ENCODE measurements at regions not wholly inside any gene's neighbourhood (a gene's known extent, or its start where the extent isn't known, plus 50 kb on each side); places are given as distances from the start of the nearest gene placed in this dataset.
"Not testable (repeated sequence)": the region's sequence is repeated elsewhere in the genome, so short reads cannot be mapped to it uniquely, and the experiment has no call there.

GRCh38 chr13:58620176-58620575, 988.6 kb downstream of the PCDH17 start:
- no peak for DNase-seq (ENCODE audit: low read depth)

DNA sequence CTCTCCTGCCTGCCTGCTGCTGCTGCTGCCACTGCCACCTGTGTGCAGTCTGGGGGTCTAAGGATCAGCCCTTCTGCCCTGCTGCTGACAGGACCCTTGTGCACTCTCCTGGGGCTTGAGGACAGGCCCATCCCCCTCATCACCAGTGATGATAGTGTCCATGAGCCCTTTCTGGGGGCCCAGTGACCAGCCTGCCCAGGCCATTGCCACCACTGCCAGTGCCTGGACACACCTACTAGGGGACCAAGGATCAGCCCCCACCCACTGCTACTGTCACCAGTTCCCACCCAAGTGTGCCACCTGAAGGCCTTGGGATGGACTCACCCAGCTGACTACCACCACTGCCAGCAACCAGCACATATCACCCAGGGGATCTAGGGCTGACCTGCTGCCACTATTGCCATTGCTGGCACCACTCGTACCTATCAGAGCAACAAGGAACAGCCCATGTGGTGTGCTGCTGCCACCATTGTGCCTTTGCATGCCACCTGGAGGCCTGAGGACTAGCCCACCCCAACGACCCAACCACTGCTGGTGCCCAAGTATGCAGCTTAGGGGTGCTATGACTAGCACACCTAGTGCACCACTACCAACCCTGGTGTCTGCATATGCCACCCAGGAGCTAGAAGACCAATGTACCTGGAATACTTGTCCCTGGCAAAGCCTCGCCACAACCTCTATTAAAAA, 994.3 kb downstream of the PCDH17 start:
- DNase-seq (ENCODE audit: low read depth) = no peak

DNA sequence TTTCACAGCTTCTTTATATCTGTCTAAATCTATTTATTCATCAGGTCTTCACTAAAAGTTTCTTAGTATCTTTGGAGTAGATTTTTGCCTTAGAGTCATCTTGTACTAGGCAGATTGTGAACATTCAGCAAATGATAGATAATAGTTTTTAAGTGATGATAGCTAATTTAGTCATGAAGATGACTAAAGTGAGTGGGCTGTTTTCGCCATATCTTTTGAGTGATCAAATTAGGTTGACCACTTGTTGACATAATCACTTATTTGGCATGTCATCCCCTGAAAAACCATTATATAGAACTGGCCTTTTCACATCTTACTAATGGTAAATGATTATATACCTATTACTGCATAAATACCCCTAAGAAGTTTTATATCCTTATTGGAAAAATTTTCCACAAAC, 999.2 kb downstream of the PCDH17 start:
- DNase-seq (ENCODE audit: low read depth) = no peak

DNA sequence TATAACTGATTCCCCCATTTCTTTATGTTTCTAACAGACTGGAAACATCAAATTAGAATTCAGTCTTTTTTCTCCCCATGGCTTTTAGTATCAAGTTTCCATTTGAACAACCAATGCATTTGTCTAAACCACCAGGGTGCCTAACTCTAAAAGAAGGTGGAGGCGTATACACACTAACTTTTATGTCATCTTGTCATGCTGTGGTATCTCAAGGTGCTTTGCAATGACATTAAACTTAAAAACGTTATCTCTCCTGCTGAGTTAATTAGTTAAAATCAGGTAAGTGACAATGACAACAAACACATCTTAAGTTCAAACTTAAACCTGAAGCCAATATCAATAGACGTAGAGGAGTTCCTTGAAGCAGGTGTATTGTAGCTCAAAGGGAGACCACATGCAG, 1001.7 kb downstream of the PCDH17 start:
- DNase-seq (ENCODE audit: low read depth) = no peak

DNA sequence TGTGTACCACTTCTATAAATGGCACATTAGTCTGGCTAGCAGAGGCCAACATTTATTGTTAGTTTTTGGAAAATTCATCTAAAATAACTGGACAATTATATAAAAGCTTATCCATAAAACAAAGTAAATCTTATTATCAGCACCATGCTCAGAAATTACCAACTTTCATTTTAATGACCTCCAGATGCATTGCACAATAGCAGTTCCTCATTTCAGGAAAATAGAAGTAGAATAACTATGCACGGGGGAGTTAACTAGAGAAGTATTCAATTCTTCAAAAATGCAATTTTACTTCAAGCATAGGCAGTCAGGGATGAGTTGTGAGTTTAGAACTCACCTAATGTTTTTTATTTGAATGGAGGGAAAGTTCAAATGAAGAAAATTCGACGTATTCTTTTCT, 1023.5 kb downstream of the PCDH17 start:
- no peak for DNase-seq (ENCODE audit: low read depth)

DNA sequence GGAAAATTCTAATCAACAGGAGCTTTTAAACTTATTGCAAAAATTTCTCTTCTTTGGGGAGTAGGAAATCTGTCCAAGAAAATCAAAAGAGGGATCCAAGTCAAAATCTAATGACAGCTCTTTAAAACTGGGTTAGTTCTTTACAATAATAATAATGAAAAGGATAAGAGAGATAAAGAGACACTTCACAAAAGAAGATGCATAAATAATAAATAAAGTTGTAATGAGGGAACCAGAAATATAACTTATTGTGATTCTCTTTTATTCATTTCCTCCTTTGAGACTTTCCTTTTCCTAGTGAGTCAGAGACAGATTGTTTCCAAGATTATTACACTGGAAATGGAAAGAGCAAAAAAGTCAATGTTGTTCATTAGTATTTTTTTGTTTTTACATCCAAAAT, 1029.3 kb downstream of the PCDH17 start:
- DNase-seq (ENCODE audit: low read depth) = no peak

DNA sequence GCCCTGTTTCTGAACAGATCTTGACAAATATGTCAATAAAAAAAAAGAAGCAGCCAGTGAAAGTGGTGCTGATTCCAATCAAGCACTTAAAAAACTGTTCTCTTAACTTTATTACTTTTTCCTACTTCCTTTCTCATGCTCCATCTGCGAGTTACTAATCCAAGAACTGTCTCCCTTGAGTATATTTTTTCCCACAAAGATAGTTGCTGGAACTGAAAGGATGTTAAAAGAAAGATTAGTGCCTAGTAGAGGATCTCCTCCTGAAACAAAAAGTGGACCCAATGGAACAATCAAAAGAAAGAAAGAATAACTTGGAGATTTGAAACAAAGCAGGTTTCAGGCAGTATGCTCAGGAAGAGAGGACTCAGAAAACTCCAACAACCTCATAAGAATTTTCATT, 1034.8 kb downstream of the PCDH17 start:
- no peak for DNase-seq (ENCODE audit: low read depth)

DNA sequence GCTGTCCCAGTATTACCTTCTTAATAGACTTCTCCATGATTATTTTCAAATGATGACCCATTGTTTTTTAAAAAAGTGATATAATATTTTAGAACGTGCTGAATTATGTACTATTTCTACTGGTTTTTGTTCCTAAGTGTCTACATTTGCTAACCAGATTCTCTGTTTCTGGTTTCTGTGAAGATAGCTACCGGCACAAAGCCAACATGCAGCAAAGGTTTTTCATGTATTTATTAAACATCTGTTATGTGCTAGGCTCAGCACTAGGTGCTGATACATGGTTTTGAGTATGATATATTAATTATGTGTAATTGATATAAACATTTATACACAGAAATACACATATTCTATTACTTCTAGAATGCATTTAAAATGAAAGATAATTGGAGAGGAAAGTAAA, 1035.6 kb downstream of the PCDH17 start:
- no peak for DNase-seq (ENCODE audit: low read depth)

DNA sequence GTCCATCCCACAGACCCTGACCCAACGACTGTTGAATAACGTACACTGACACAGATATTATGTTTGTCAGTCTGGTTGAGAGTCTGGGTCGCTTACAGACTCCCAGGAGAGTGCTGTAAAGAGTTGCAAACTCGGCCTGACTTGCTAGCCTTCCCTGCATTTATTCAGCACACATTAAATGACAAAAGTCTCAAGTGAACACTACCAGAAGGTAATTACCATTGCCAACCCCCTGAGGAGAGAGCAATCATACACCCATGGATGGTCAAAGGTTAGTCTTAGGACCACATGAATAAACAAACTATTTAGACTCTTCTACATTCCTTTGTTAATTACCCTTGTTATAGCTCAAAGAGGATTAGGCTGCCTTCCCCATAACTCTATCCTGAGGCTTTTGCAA, 1048.6 kb downstream of the PCDH17 start:
- DNase-seq (ENCODE audit: low read depth) = no peak

- DNase-seq (ENCODE audit: low read depth) = no peak
Observed at GRCh38 chr13:58682616-58683015, 1051.1 kb downstream of the PCDH17 start.

- no peak for DNase-seq (ENCODE audit: low read depth)
Observed at GRCh38 chr13:58687148-58687547, 1055.6 kb downstream of the PCDH17 start.

DNA sequence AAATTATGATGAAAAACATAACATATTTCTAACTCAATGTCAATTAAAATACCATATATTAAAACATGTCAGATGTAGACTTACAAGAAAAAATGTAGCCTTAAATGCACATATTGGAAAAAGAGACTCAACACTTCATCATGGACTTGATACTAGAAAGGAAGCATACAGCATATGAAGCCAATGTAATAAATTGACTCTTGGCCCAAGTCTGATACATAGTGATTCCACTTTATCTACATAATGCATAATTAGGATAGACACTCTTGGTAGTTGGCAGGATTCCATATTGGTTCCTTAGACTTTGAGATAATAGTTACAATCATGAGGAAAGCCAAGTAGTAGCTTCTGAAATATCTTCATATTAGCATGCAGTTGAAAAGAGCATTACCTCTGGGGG, 1067.0 kb downstream of the PCDH17 start:
- no peak for DNase-seq (ENCODE audit: low read depth)

GRCh38 chr13:58704953-58705352, 1073.4 kb downstream of the PCDH17 start:
- DNase-seq (ENCODE audit: low read depth) = no peak

GRCh38 chr13:58706421-58706820, 1074.9 kb downstream of the PCDH17 start:
- DNase-seq (ENCODE audit: low read depth) = no peak

- no peak for DNase-seq (ENCODE audit: low read depth)
Observed at GRCh38 chr13:58712191-58712590, 1080.6 kb downstream of the PCDH17 start.

DNA sequence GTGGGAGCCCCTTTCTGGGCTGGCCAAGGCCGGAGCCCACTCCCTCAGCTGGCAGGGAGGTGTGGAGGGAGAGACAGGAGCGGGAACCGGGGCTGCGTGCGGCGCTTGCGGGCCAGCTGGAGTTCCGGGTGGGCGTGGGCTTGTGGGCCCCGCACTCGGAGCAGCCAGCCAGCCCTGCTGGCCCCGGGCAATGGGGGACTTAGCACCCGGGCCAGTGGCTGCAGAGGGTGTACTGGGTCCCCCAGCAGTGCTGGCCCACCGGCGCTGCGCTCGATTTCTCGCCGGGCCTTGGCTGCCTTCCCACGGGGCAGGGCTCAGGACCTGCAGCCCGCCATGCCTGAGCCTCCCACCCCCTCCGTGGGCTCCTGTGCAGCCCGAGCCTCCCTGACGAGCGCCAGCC, 1082.5 kb downstream of the PCDH17 start:
- not testable (repeated sequence) for DNase-seq (ENCODE audit: low read depth)

- DNase-seq (ENCODE audit: low read depth) = no peak
Observed at GRCh38 chr13:58721273-58721672, 1089.7 kb downstream of the PCDH17 start.

GRCh38 chr13:58728126-58728525, 1096.6 kb downstream of the PCDH17 start:
- no peak for DNase-seq (ENCODE audit: low read depth)

DNA sequence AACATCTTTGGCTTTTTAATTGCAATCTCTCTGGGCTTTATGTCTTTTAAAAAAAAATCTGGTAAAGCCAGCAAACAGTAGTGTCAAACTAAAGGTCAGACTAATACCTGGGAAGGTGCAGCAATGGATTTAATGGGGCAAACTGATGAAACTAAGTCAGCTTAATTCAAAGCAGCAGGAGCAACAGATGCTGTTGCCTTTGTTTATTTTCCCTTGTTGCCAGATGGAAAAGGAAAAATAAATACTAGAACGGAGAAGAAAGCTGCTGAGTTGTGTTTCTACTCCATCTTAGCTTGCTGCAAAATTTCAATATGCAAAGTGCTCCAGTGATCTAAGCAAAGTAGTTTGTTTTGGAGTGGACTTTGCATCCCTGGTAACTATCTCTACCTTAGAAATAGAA, 1097.8 kb downstream of the PCDH17 start:
- no peak for DNase-seq (ENCODE audit: low read depth)

GRCh38 chr13:58744686-58745085, 1113.1 kb downstream of the PCDH17 start:
- DNase-seq (ENCODE audit: low read depth) = no peak

- DNase-seq (ENCODE audit: low read depth) = no peak
Observed at GRCh38 chr13:58767566-58767965, 1136.0 kb downstream of the PCDH17 start.

GRCh38 chr13:58773280-58773859, 1141.8 kb downstream of the PCDH17 start:
- DNase-seq (ENCODE audit: low read depth) = no peak

DNA sequence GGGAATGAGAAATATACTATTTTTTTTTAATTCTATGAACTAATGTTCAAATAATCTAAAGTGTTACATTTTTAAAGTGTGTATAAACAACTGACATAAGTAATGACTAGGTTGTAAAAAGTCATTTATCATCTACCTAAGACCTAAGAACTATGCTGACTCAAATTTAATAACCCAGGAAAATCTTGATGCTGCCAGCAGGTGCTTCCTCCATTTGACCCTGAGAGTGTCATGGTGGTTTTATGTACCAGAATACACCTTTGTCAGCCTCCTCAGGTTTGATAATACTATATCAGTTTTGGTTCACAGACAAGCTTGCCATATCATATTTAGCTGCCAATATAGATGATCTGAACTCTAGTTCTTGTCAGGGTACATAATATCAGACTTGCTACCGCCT, 1151.2 kb downstream of the PCDH17 start:
- DNase-seq (ENCODE audit: low read depth) = no peak

GRCh38 chr13:58792854-58793253, 1161.3 kb downstream of the PCDH17 start:
- DNase-seq (ENCODE audit: low read depth) = no peak

Data from stimulated activated CD4-positive, alpha-beta T cell treated with anti-CD3 and anti-CD28 coated beads, Interleukin-2, amount 100 ng/mL, for 4 hours (primary cell).